BJ (cell line): ENCODE measurements at regions not wholly inside any gene's neighbourhood (a gene's known extent, or its start where the extent isn't known, plus 50 kb on each side); places are given as distances from the start of the nearest gene placed in this dataset.
"Not testable (repeated sequence)": the region's sequence is repeated elsewhere in the genome, so short reads cannot be mapped to it uniquely, and the experiment has no call there.

Source experiments
- CTCF ChIA-PET: fragments of 350-600 bp; formaldehyde crosslinking; extraction: SDS; loops from one replicate; lab custom pipeline; 2021; ENCODE audit warnings: antibody characterized with exemption, inconsistent platforms; lab: Yijun Ruan, JAX
- POLR2A ChIA-PET: fragments of 300-600 bp; sonication (Branson Sonifier 250); formaldehyde crosslinking; extraction: SDS; loops from one replicate; lab custom pipeline; 2021; ENCODE audit warnings: antibody characterized with exemption; lab: Charles Lee
- DNase-seq: peaks from one replicate; pipeline ENCODE4 v3.0.0-alpha.2; 2011; ENCODE audit warnings: low read depth
- H3K27me3 ChIP-seq: 2 replicates; pipeline ENCODE4 v1.6.0; 2011; ENCODE audit warnings: low read length; ENCODE audit not compliant: control insufficient read depth, insufficient read depth
- H3K36me3 ChIP-seq: 2 replicates; pipeline ENCODE4 v1.5.1; 2011; ENCODE audit warnings: low read length; ENCODE audit not compliant: control insufficient read depth, insufficient read depth
- H3K4me3 ChIP-seq: 2 replicates; pipeline ENCODE4 v1.5.1; 2011; ENCODE audit warnings: low read depth, mild to moderate bottlenecking, control low read depth, low read length
- CTCF ChIP-seq: IDR thresholded peaks from 2 replicates; pipeline ENCODE4 v1.5.1; 2011; ENCODE audit warnings: low read depth, mild to moderate bottlenecking, control low read depth, inconsistent platforms, low read length, moderate library complexity; ENCODE audit not compliant: insufficient read depth

GRCh38 chr15:77869021-77869895 is 208.3 kb downstream of the TBC1D2B start:
- no peak for DNase-seq
- POLR2A ChIA-PET = no interaction called here
- CTCF ChIA-PET = interaction anchor here (0.8 kb wide), 1 partner anchor 41 kb away, joined by 3 read pairs; no protein-coding TSS in a partner anchor
- no peaks in the 10 kb centered on the region for H3K27me3 ChIP-seq
- TF ChIP-seq CTCF = no peak
- no peaks in the 10 kb centered on the region for H3K36me3 ChIP-seq
- no peak overlapping the region for H3K4me3 ChIP-seq

GRCh38 chr15:77868048-77868629 is 209.4 kb downstream of the TBC1D2B start:
- H3K36me3 ChIP-seq, H3K27me3 ChIP-seq, DNase-seq, H3K4me3 ChIP-seq, POLR2A ChIA-PET: not testable (repeated sequence)
- CTCF ChIA-PET = interaction anchor here (1.3 kb wide), 1 partner anchor 46 kb away, joined by 4 read pairs; no protein-coding TSS in a partner anchor

- POLR2A ChIA-PET = interaction anchor here (0.6 kb wide), 1 partner anchor 342 kb away, joined by 10 read pairs; no protein-coding TSS in a partner anchor
- H3K27me3 ChIP-seq = no peaks in the 10 kb centered on the region
- no peak for TF ChIP-seq CTCF
- no peak for DNase-seq
- no peaks in the 10 kb centered on the region for H3K36me3 ChIP-seq
- no peak overlapping the region for H3K4me3 ChIP-seq
- CTCF ChIA-PET = interaction anchor here (1.3 kb wide), 1 partner anchor 46 kb away, joined by 4 read pairs; no protein-coding TSS in a partner anchor
These were observed 210.1 kb downstream of the TBC1D2B start for GRCh38 chr15:77867266-77868047.

GRCh38 chr15:77866596-77867125 is 210.8 kb downstream of the TBC1D2B start:
- CTCF ChIA-PET = no interaction called here
- DNase-seq = no peak
- H3K4me3 ChIP-seq = no peak overlapping the region
- POLR2A ChIA-PET = interaction anchor here (0.6 kb wide), 1 partner anchor 343 kb away, joined by 10 read pairs; no protein-coding TSS in a partner anchor
- H3K27me3 ChIP-seq = no peaks in the 10 kb centered on the region
- H3K36me3 ChIP-seq = no peaks in the 10 kb centered on the region
- TF ChIP-seq CTCF = no peak

GRCh38 chr15:77866186-77866585 is 211.3 kb downstream of the TBC1D2B start:
- Histone ChIP-seq H3K4me3 (no peak overlapping the region), H3K36me3 (no peaks in the 10 kb centered on the region), H3K27me3 (no peaks in the 10 kb centered on the region)
- DNase-seq = no peak
- ChIA-PET CTCF (no interaction called here), POLR2A (no interaction called here)
- no peak for TF ChIP-seq CTCF
